AG09319 (cell line): ENCODE measurements at regions not wholly inside any gene's neighbourhood (a gene's known extent, or its start where the extent isn't known, plus 50 kb on each side); places are given as distances from the start of the nearest gene placed in this dataset.

ENCODE experiments used
- DNase-seq: peaks from one replicate; pipeline ENCODE4 v3.0.0-alpha.2; 2010; ENCODE audit warnings: low read depth; ENCODE audit errors: extremely low read depth
- TF ChIP-seq, protein P1 (sequence below): IDR thresholded peaks from 2 replicates; pipeline ENCODE4 v1.5.1; 2011; ENCODE audit warnings: low read depth, mild to moderate bottlenecking, inconsistent platforms, low read length, moderate library complexity

DNA sequence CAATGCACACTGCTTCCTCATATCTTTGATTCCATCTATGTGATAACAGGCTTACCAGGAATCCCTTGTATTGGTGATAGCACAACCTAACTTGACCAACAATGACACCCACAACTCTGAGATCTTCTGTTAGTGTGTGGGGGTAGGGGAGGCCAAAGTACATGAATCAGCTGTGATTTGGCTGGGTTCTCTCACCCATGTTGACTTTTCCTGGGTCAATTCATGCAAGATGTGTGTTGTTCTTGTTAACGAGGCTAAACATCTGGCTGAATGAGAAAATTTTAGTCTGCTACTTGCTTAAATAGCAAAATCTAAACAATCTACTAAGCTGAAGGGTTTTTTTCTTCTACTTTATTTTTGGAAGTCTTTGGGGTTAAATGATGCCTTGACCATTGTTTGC is 341.2 kb upstream of the SLC14A2 start:
- TF ChIP-seq, protein P1, sequence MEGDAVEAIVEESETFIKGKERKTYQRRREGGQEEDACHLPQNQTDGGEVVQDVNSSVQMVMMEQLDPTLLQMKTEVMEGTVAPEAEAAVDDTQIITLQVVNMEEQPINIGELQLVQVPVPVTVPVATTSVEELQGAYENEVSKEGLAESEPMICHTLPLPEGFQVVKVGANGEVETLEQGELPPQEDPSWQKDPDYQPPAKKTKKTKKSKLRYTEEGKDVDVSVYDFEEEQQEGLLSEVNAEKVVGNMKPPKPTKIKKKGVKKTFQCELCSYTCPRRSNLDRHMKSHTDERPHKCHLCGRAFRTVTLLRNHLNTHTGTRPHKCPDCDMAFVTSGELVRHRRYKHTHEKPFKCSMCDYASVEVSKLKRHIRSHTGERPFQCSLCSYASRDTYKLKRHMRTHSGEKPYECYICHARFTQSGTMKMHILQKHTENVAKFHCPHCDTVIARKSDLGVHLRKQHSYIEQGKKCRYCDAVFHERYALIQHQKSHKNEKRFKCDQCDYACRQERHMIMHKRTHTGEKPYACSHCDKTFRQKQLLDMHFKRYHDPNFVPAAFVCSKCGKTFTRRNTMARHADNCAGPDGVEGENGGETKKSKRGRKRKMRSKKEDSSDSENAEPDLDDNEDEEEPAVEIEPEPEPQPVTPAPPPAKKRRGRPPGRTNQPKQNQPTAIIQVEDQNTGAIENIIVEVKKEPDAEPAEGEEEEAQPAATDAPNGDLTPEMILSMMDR = no peak
- no peak for DNase-seq

DNA sequence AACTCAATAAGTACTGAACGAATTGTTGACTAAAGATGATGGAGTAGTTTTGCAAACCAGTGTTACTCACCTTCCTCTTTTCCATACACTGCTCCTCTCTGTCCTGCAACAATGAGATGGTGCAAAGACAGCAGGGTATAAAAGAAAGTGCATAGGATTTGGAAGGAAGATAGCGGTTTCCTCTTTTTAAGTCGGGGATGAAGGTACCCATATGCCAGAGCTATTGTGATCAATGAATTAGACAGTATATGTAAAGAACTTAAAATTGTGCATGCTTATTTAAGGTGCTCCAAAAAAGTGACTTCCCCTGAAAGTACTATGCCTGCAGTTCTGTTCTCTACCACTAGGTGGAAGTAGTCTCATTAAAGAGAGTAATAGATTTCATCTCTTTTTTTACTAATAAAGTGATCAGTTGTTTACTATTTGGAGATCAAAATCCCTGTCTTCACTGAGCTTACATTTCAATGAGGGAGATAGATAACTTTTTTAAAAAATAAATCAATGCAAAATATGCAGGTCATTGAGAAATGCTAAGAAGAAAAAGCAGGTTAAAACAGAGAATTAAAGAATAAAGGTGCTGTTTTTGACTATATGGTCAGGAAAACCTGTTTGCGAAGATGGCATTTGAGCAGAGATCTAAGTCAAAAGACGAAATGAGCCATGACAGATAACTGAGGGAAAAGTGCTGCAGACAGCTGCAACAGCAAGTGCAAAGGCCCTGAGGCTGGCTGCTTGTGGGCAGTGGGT is 339.7 kb upstream of the SLC14A2 start:
- TF ChIP-seq, protein P1 = peak; percentile 61
- DNase-seq = no peak

DNA sequence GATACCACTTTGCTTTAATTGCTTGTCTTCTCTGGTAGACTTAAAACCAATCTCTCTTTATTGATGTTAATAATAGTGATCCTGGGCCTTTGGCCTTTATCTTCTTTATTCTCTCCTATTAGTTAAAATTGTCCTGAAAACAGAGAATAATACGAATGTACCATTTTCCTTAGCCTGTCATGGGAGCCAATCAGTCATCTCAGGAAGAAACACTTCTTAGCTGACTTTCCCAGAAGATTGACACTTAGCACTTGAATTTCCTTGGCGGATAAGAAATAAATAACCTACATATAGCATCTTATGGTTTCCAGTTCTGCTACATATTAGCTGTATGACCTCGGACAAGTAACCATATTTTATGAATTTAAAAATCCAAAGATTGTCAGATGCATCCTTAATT is 338.4 kb upstream of the SLC14A2 start:
- TF ChIP-seq, protein P1 = no peak
- DNase-seq = no peak

DNA sequence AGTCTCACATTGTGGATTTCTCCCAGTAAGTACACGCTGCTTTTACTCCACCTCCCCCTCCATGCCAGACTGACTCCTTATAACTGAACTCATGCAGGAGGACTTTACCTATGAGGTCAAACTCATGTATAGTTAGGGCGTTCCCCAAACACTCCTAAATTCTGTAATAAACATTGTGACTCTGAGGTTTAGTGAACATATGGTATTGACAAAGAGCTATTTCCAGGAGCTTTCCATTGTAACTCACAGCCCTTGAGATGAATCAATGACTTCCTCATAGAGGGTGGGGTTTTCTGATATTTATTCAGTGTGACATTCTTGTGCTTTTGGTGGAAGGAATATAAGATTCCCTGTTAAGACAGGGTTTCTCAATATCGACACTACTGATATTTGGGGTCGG is 337.4 kb upstream of the SLC14A2 start:
- no peak for DNase-seq
- TF ChIP-seq, protein P1 = no peak

DNA sequence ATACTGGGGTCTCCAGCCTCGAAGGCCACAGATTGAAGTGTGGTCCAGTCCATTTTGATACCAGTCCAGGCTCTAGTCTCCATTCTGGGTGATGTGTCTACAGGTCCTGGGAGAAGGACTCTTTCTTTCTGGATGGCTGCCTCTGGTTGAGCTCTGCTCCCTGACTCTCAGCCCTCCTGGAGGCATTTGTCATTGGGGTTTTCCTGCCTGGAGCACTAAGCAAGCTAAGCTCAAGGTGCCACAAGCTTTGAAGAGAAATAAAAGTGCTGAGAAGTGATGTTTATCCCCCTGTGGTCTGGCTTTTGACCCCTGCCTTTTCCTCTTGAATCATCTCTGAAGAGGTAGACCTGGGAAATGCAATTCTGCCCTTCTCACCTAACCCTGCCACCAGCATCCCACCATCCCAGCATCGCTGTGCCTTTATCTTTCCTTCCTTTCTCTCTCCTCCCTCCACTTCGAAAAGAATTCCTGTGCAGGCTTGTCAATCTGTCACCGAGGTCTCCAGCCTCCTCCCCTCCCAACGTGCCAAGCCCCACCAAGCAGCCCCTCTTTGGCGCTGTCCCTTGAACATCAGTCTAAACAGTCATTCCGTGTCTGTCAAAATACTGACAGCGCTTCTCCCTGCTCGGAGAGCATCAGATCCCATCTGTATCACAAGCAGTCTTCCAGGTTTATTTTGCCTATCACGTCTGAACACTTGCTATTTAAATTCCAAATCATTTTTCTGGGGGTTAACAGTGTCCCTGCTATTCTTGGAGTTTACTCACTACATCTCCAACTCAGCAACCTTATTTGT is 334.6 kb upstream of the SLC14A2 start:
- TF ChIP-seq, protein P1 = no peak
- no peak for DNase-seq

DNA sequence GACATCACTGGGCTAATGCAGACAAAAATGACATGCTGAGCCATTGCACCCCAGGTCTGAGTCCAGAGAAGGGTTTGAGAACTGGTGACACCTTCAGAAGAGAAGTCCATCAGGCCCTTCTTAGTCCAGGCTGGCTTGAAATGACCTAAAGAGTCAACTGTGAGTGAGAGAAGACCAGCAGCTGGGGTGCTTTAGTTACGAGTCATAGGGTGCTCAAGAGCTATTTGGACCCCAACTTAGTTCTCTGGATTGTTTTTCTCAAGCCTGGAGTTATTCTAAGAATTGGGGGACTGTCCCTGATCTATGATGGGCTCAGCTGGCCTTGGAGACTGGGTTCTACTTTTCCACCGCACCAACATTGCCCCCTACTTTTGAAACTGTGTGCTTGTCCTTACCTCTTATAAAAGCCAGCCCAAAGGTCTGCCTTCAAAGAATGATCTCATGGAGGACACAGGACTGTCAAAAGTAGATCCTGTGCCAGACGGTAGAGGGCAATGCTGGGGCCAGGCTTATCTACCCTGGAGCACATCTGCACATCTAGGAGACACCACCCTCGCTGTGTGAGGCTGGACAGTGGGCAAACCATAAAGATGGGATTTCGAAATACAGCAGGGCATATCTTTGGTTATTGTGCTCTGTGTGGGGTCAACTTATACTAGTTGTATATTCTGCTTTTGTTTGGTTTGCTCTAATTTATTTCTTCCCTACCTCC is 333.0 kb upstream of the SLC14A2 start:
- TF ChIP-seq, protein P1 = no peak

DNA sequence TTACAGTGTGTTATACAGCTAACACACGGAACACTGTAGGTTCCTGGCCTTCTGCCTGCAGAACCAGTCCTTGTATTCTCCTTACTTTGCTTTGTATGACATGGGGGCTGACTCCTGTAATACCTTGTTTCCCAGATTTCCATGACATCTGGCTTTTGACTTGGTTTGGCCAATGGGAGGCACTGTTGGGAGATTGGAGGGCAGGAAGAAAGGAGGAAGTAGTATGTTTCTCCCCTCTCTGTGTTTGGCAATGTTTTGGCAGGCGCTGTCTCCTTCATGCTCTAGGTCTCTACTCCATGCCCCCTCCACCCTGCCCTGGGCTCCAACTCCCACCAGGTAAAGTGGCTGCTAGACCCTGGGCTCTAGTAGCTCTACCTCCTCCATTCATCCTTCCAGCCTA is 331.1 kb upstream of the SLC14A2 start:
- TF ChIP-seq, protein P1 = no peak
- no peak for DNase-seq

More for the DNA sequence above, 333.0 kb upstream of the SLC14A2 start:
- DNase-seq = no peak
